Adrenal gland (tissue), 5 donors: ENCODE measurements at regions not wholly inside any gene's neighbourhood (a gene's known extent, or its start where the extent isn't known, plus 50 kb on each side); places are given as distances from the start of the nearest gene placed in this dataset.

Experiments used
- POLR2A ChIP-seq, 2 donors: fragments of 450-650 bp; IDR thresholded peaks; one replicate each; pipeline ENCODE4 v1.6.1; 2017; ENCODE audit warnings: antibody characterized with exemption in 2 of 2, mild to moderate bottlenecking in 2 of 2, moderate library complexity in 1 of 2
- TF ChIP-seq, protein P1 (sequence below), 6 experiments: fragments of 450-650 bp in 4 of 6; fragments of 200-600 bp in 2 of 6; sonication (generic) in 1 of 6; IDR thresholded peaks; 1 replicate in 5 of 6; 2 replicates in 1 of 6; pipeline versions ENCODE4 v1.5.1 to v1.8.0; 2016 to 2021; ENCODE audit warnings: antibody characterized with exemption in 6 of 6, mild to moderate bottlenecking in 2 of 6, moderate library complexity in 1 of 6
- donor health status: DM: no; HTN: no; CAD: no.

GRCh38 chr14:40656311-40656710 lies 950.4 kb upstream of the LRFN5 start:
- TF ChIP-seq, protein P1, sequence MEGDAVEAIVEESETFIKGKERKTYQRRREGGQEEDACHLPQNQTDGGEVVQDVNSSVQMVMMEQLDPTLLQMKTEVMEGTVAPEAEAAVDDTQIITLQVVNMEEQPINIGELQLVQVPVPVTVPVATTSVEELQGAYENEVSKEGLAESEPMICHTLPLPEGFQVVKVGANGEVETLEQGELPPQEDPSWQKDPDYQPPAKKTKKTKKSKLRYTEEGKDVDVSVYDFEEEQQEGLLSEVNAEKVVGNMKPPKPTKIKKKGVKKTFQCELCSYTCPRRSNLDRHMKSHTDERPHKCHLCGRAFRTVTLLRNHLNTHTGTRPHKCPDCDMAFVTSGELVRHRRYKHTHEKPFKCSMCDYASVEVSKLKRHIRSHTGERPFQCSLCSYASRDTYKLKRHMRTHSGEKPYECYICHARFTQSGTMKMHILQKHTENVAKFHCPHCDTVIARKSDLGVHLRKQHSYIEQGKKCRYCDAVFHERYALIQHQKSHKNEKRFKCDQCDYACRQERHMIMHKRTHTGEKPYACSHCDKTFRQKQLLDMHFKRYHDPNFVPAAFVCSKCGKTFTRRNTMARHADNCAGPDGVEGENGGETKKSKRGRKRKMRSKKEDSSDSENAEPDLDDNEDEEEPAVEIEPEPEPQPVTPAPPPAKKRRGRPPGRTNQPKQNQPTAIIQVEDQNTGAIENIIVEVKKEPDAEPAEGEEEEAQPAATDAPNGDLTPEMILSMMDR (IDR thresholded peaks at IDR 0.05) = no peak
- TF ChIP-seq POLR2A (IDR thresholded peaks at IDR 0.05) = no peak
